Smooth muscle cell (in vitro differentiated cells): ENCODE measurements at regions not wholly inside any gene's neighbourhood (a gene's known extent, or its start where the extent isn't known, plus 50 kb on each side); places are given as distances from the start of the nearest gene placed in this dataset.

Experiments
- DNase-seq: peaks from one replicate; lab custom pipeline; 2025; ENCODE audit not compliant: unreplicated experiment; lab: John Stamatoyannopoulos, UW
- H2AFZ ChIP-seq: fragments of 200-600 bp; sonication (generic); 2 replicates; pipeline ENCODE4 v1.6.0; 2016; ENCODE audit warnings: antibody characterized with exemption, low read depth, mild to moderate bottlenecking
- H3F3A ChIP-seq: fragments of 200-600 bp; sonication (generic); 2 replicates; pipeline ENCODE4 v1.6.0; 2017; ENCODE audit warnings: antibody characterized with exemption, low read depth
- H3K27ac ChIP-seq: fragments of 200-600 bp; sonication (generic); 2 replicates; pipeline ENCODE4 v1.5.1; 2016; ENCODE audit warnings: low read depth, mild to moderate bottlenecking
- H3K27me3 ChIP-seq: fragments of 200-600 bp; sonication (generic); 2 replicates; pipeline ENCODE4 v1.6.1; 2016; ENCODE audit warnings: low read depth, mild to moderate bottlenecking
- H3K36me3 ChIP-seq: fragments of 200-600 bp; sonication (generic); 2 replicates; pipeline ENCODE4 v1.5.1; 2016; ENCODE audit warnings: low read depth
- H3K4me1 ChIP-seq: fragments of 200-600 bp; sonication (generic); 2 replicates; pipeline ENCODE4 v1.5.1; 2016; ENCODE audit warnings: low read depth
- H3K4me2 ChIP-seq: fragments of 200-600 bp; sonication (generic); 2 replicates; pipeline ENCODE4 v1.6.0; 2016; ENCODE audit warnings: mild to moderate bottlenecking
- H3K4me3 ChIP-seq: fragments of 200-600 bp; sonication (generic); 2 replicates; pipeline ENCODE4 v1.5.1; 2016; ENCODE audit warnings: mild to moderate bottlenecking
- H3K79me2 ChIP-seq: fragments of 200-600 bp; sonication (generic); 2 replicates; pipeline ENCODE4 v1.6.0; 2016; ENCODE audit warnings: low read depth, mild to moderate bottlenecking
- H3K9ac ChIP-seq: fragments of 200-600 bp; sonication (generic); 2 replicates; pipeline ENCODE4 v1.6.0; 2016; ENCODE audit warnings: low read depth
- H3K9me3 ChIP-seq: fragments of 200-600 bp; sonication (generic); replicated peaks from 2 replicates; pipeline ENCODE4 v1.5.1; 2016; ENCODE audit warnings: low read depth
- H4K20me1 ChIP-seq: fragments of 200-600 bp; sonication (generic); 2 replicates; pipeline ENCODE4 v1.6.0; 2016; ENCODE audit warnings: low read depth
- CTCF ChIP-seq: fragments of 200-600 bp; sonication (generic); IDR thresholded peaks from 2 replicates; pipeline ENCODE4 v1.5.1; 2017; ENCODE audit warnings: borderline replicate concordance, mild to moderate bottlenecking, antibody characterized with exemption; ENCODE audit not compliant: insufficient read depth, poor library complexity, severe bottlenecking
- WGBS: methylation state at CpG from one replicate; pipeline ENCODE4 v1.1.7; 2016; ENCODE audit warnings: low lambda C conversion rate; 5-methylcytosine and 5-hydroxymethylcytosine counted together

GRCh38 chr3:43910750-43911149 is 220.0 kb downstream of the ABHD5 start:
- DNase-seq: no peak
- H3K9ac ChIP-seq: no peak overlapping the region
- H2AFZ ChIP-seq: no peak overlapping the region
- no peaks in the 10 kb centered on the region for H3K4me1 ChIP-seq
- no peaks in the 10 kb centered on the region for H4K20me1 ChIP-seq
- peaks cover 5% of the 10 kb centered on the region for H3K27me3 ChIP-seq
- H3K9me3 ChIP-seq: no peaks in the 10 kb centered on the region
- 93% methylated on average over 2 of the region's 2 CpGs for WGBS
- H3K27ac ChIP-seq: no peak overlapping the region
- H3K4me3 ChIP-seq: no peak overlapping the region
- no peak overlapping the region for H3K4me2 ChIP-seq
- no peaks in the 10 kb centered on the region for H3K79me2 ChIP-seq
- no peak for TF ChIP-seq CTCF
- H3F3A ChIP-seq: no peaks in the 10 kb centered on the region
- no peaks in the 10 kb centered on the region for H3K36me3 ChIP-seq

- no peak overlapping the region for H2AFZ ChIP-seq
- no peak overlapping the region for H3K9ac ChIP-seq
Observed at GRCh38 chr3:43913036-43913948, 222.6 kb downstream of the ABHD5 start.

GRCh38 chr3:43914269-43914668 is 223.5 kb downstream of the ABHD5 start:
- Histone ChIP-seq H3K9ac (no peak overlapping the region), H3K9me3 (no peaks in the 10 kb centered on the region), H3F3A (no peaks in the 10 kb centered on the region), H3K4me3 (no peak overlapping the region), H2AFZ (no peak overlapping the region), H3K27me3 (no peaks in the 10 kb centered on the region), H3K79me2 (no peaks in the 10 kb centered on the region), H3K4me2 (no peak overlapping the region), H3K27ac (no peak overlapping the region), H3K36me3 (no peaks in the 10 kb centered on the region), H3K4me1 (peaks cover 3% of the 10 kb centered on the region), H4K20me1 (no peaks in the 10 kb centered on the region)
- TF ChIP-seq CTCF: no peak
- no peak for DNase-seq
- 95% methylated on average over 2 of the region's 2 CpGs for WGBS

More at GRCh38 chr3:43913036-43913948, 222.6 kb downstream of the ABHD5 start:
- TF ChIP-seq CTCF: no peak
- Histone ChIP-seq H3K9me3 (no peaks in the 10 kb centered on the region), H3K27me3 (no peaks in the 10 kb centered on the region), H4K20me1 (no peaks in the 10 kb centered on the region), H3K4me2 (no peak overlapping the region), H3K4me3 (no peak overlapping the region), H3K27ac (no peak overlapping the region), H3K4me1 (no peaks in the 10 kb centered on the region), H3K79me2 (no peaks in the 10 kb centered on the region), H3F3A (no peaks in the 10 kb centered on the region), H3K36me3 (no peaks in the 10 kb centered on the region)
- WGBS: 94% methylated on average over 8 of the region's 8 CpGs
- no peak for DNase-seq

GRCh38 chr3:43915546-43915945 is 224.8 kb downstream of the ABHD5 start:
- no peak overlapping the region for H2AFZ ChIP-seq
- no peak overlapping the region for H3K27ac ChIP-seq
- DNase-seq: no peak
- no peak overlapping the region for H3K4me2 ChIP-seq
- peaks cover 3% of the 10 kb centered on the region for H3K4me1 ChIP-seq
- H3K9me3 ChIP-seq: no peaks in the 10 kb centered on the region
- no peaks in the 10 kb centered on the region for H3K27me3 ChIP-seq
- H3K36me3 ChIP-seq: no peaks in the 10 kb centered on the region
- H3K79me2 ChIP-seq: no peaks in the 10 kb centered on the region
- no peak overlapping the region for H3K4me3 ChIP-seq
- no peak for TF ChIP-seq CTCF
- no peak overlapping the region for H3K9ac ChIP-seq
- no peaks in the 10 kb centered on the region for H3F3A ChIP-seq
- 94% methylated on average over 1 of the region's 1 CpG for WGBS
- H4K20me1 ChIP-seq: no peaks in the 10 kb centered on the region
